Stimulated activated CD4-positive, alpha-beta T cell treated with anti-CD3 and anti-CD28 coated beads, Interleukin-15, amount 100 ng/mL, for 48 hours (primary cell): ENCODE measurements at regions not wholly inside any gene's neighbourhood (a gene's known extent, or its start where the extent isn't known, plus 50 kb on each side); places are given as distances from the start of the nearest gene placed in this dataset.

Experiments
- DNase-seq, 2 donors: peaks; one replicate each; pipeline ENCODE4 v3.0.0-alpha.2; 2020; ENCODE audit warnings: low read depth in 2 of 2

- DNase-seq: peak; percentile 43
Measured at GRCh38 chr12:47307680-47308399, 228.1 kb upstream of the AMIGO2 start.

- DNase-seq: peak; percentile 66 to 67
Measured at GRCh38 chr12:47306773-47307679, 227.3 kb upstream of the AMIGO2 start.

GRCh38 chr12:47306130-47306529, 226.4 kb upstream of the AMIGO2 start:
- DNase-seq: no peak

- DNase-seq: no peak
Measured at GRCh38 chr12:47305464-47305863, 225.7 kb upstream of the AMIGO2 start.

- DNase-seq: no peak
Measured at GRCh38 chr12:47303995-47304560, 224.3 kb upstream of the AMIGO2 start.

- DNase-seq: no peak
Measured at GRCh38 chr12:47303207-47303606, 223.4 kb upstream of the AMIGO2 start.

GRCh38 chr12:47302111-47302671, 222.4 kb upstream of the AMIGO2 start:
- DNase-seq: no peak

GRCh38 chr12:47299586-47299985, 219.8 kb upstream of the AMIGO2 start:
- no peak for DNase-seq

- DNase-seq: no peak
Measured at GRCh38 chr12:47297993-47298392, 218.2 kb upstream of the AMIGO2 start.

- no peak for DNase-seq
Measured at GRCh38 chr12:47296828-47297227, 217.1 kb upstream of the AMIGO2 start.

GRCh38 chr12:47293406-47293805, 213.6 kb upstream of the AMIGO2 start:
- DNase-seq: no peak

- no peak for DNase-seq
Measured at GRCh38 chr12:47286676-47287075, 206.9 kb upstream of the AMIGO2 start.
